Tibial nerve (tissue), 4 donors: ENCODE measurements at regions not wholly inside any gene's neighbourhood (a gene's known extent, or its start where the extent isn't known, plus 50 kb on each side); places are given as distances from the start of the nearest gene placed in this dataset.

Source experiments
- CTCF ChIP-seq, 5 experiments: fragments of 200-600 bp in 3 of 5; fragments of 450-650 bp in 2 of 5; sonication (generic) in 3 of 5; IDR thresholded peaks; one replicate each; pipeline ENCODE4 v1.5.1; 2016 to 2019; ENCODE audit warnings: antibody characterized with exemption in 5 of 5, mild to moderate bottlenecking in 3 of 5, moderate library complexity in 2 of 5
- EP300 ChIP-seq, 2 donors: sonication (generic); formaldehyde crosslinking; IDR thresholded peaks; one replicate each; pipeline ENCODE4 v1.6.1; 2017; ENCODE audit warnings: antibody characterized with exemption in 2 of 2, mild to moderate bottlenecking in 1 of 2
- POLR2A ChIP-seq, 2 donors: fragments of 450-650 bp; IDR thresholded peaks; one replicate each; pipeline ENCODE4 v1.6.1; 2017; ENCODE audit warnings: antibody characterized with exemption in 2 of 2, mild to moderate bottlenecking in 2 of 2, moderate library complexity in 2 of 2

GRCh38 chr12:77357655-77358054 is 292.3 kb upstream of the E2F7 start:
- TF ChIP-seq CTCF (IDR thresholded peaks at IDR 0.05) (no peak), EP300 (IDR thresholded peaks at IDR 0.05) (no peak), POLR2A (IDR thresholded peaks at IDR 0.05) (no peak)
